Stimulated activated CD8-positive, alpha-beta memory T cell treated with anti-CD3 and anti-CD28 coated beads, Interleukin-15, amount 100 ng/mL, for 48 hours (primary cell): ENCODE measurements at regions not wholly inside any gene's neighbourhood (a gene's known extent, or its start where the extent isn't known, plus 50 kb on each side); places are given as distances from the start of the nearest gene placed in this dataset.
"Not testable (repeated sequence)": the region's sequence is repeated elsewhere in the genome, so short reads cannot be mapped to it uniquely, and the experiment has no call there.

Experiments used
- DNase-seq, 2 donors: peaks; one replicate each; pipeline ENCODE4 v3.0.0-alpha.2; 2020; ENCODE audit warnings: low read depth in 2 of 2

GRCh38 chr6:16040628-16040974, 88.3 kb upstream of the MYLIP start:
- DNase-seq: no peak

DNA sequence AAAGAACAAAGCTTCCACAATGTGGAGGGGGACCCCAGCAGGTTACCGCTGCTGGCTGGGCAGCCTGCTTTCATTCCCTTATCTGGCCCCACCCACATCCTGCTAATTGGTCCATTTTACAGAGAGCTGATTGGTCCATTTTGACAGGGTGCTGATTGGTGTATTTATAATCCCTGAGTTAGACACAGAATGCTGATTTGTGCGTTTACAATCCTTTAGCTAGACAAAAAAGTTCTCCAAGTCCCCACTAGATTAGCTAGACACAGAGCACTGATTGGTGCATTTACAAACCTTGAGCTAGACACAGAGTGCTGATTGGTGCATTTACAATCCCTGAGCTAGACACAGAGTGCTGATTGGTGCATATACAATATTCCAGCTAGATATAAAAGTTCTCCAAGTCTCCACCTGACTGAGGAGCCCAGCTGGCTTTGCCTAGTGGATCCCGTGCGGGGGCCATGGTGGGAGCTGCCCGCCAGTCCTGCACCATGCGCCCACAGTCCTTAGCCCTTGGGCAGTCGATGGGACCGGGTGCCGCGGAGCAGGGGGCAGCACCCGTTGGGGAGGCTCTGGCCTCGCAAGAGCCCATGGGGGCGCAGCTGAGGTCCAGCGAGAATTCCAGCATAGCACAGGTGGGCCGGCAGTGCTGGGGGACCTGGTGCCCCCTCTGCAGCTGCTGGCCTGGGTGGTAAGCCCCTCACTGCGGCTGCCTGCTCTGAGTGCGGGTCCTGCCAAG, 88.8 kb upstream of the MYLIP start:
- DNase-seq: not testable (repeated sequence)

DNA sequence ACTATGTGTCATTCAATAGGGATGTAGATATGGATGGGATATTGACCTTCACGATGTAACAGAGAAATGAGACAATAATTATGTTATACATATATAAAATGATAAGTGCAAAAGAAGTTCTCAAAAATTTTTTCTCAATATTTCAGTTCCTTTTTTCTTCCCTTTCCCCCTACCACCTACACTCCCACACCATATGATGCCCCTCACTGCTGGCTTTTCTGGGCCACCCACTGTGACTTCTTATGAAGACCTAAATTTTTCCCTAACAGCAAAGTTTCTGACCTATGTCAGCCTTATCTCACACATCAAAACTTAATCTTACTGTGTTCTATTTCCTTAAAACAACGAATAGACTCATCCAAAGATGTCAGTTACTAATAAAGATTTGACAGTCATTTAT, 89.9 kb upstream of the MYLIP start:
- DNase-seq: no peak

GRCh38 chr6:16035488-16036080, 93.3 kb upstream of the MYLIP start:
- no peak for DNase-seq

- no peak for DNase-seq
Observed at GRCh38 chr6:16033214-16033613, 95.7 kb upstream of the MYLIP start.

DNA sequence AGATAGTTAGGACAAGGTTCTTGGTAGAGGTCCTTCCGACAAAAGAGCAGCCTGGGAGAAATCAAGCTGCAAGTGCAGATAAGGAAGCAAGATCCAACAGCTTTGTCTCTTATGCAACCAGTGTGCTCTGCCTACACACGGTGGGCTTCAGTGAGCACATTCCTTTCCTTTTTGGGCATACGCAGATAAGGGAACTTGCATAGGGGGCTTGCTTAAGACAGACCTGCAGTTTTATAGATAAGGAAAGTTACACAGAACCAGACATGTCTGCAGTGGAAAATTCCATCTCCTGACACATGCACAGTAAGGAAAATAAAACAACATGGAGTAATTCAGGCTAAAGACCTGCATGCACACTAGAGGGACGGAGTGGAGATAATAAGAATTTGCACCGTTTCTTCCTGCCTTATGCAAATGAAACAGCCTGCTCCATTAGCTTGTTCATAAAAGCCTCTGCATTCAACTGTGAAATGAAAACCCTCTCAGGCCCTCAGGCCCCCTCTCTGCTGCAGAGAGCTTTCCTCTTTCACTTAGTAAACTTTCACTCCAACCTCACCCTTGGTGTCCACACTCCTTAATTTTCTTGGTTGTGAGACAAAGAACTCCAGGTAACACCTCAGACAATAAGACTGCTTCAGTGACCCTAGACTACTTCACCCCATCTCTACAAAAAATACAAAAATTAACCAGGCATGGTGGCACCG, 97.5 kb upstream of the MYLIP start:
- DNase-seq: no peak

GRCh38 chr6:16028966-16029365, 99.9 kb upstream of the MYLIP start:
- no peak for DNase-seq

DNA sequence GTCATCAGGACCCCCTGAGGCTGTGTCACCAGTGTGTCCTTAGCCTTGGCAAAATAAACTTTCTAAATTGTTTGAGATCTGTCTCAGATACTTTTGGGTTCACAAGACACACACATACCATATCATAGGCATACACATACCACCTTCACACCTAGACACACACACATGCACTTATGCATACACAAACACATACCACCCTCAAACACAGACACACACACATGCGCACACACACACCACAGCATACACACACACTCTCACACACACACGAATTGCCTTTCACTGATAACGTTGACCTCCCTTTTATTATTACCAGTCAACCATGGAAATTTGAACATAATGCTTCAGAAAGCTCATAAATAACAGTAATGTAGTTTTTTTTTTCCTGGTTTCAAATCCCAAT, 108.6 kb upstream of the MYLIP start:
- no peak for DNase-seq

DNA sequence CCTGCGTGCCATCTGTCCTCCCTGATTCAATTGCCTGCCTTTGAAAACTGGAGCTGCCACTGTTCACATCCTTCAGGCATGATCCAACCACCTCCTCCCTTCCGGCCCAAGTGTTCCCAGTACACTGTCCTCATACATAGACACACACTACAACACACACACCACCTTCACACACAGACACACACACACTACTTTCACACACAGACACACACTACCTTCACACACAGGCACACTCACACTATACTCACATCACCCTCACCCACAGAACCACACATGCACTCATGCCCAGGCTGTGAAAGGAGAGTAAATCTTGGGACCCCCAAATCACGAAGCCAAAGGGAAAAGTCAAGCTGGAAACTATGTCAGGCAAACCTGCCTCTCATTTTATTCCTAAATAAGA, 109.4 kb upstream of the MYLIP start:
- DNase-seq: no peak

GRCh38 chr6:16018626-16019025, 110.3 kb upstream of the MYLIP start:
- DNase-seq: no peak

GRCh38 chr6:16014325-16014724, 114.6 kb upstream of the MYLIP start:
- not testable (repeated sequence) for DNase-seq

- no peak for DNase-seq
Observed at GRCh38 chr6:16007146-16007545, 121.7 kb upstream of the MYLIP start.

DNA sequence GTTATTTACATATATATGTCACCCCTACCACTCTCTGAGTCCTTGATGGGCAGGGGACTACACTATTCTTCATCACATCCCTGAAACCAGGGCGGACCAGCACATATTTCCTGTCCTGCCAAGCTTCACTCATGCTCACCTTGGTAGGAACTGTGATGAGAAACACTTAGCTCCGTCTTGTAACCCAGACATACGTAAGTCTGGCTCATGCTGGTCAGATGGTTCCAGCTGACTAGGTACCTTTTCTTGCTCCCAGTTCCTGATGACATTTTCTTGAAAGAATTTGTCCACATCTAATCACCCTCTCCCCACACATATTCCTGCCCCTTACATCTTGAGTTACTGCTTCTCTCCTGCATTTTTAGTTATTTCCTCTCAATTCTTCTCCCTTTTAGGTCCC, 122.2 kb upstream of the MYLIP start:
- DNase-seq: no peak

DNA sequence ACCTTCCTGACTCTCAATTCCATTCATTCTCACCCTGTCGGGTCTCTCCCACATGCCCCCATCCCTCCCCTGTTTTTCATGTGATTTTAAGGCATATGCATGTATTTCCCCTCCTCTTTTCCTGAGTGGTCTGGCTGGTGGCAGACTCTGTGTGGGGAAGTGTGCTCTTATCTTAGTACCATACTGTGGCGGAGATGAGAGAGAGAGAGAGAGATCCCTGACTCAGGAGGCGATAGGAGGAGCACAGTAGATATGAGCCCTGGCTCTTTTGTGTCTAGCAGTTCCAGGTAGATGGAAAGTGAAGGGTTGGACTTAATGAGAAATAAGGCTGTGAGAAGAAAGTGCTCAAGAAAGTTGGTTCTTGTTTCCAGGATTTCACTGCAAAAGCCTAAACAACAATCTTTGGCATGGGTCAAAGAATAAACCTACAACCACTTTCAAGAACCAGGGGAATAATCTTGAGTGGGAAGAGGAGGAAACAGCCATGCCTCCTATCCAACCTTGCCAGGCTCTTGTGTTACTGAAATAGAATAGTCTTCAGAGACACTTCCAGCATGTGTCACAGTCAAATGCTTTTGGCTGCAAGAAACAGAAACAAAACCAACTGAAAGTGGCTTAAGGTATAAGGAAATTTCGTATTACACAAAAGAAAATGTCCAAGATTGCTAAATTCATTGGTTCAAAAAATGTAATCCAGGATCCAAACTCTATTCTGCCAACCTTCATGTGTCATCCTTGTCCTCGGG, 123.8 kb upstream of the MYLIP start:
- no peak for DNase-seq

GRCh38 chr6:16003197-16003491, 125.7 kb upstream of the MYLIP start:
- DNase-seq: no peak

- DNase-seq: no peak
Observed at GRCh38 chr6:16002332-16003196, 126.3 kb upstream of the MYLIP start.

DNA sequence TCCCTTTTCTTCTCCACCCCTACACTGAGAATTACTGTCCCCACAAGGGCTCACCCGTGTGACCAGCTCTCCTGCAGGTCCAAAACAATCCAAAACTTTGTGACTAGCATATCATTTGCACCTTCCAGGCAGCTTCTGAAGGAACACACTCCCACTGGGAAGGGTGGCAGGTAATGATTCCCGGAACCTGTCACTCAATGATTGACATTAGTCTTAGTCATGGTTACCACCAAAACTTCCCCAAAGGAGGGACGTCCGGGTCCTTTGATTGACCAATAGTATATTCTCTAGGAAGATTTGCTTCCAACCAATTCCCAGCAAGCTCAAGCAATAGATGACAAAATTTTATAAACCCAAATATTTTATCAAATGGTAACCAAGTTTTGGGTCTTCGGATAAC, 127.7 kb upstream of the MYLIP start:
- no peak for DNase-seq

- DNase-seq: no peak
Observed at GRCh38 chr6:15999201-15999600, 129.7 kb upstream of the MYLIP start.

- DNase-seq: no peak
Observed at GRCh38 chr6:15997586-15998388, 131.1 kb upstream of the MYLIP start.

GRCh38 chr6:15996030-15996429, 132.9 kb upstream of the MYLIP start:
- DNase-seq: no peak

GRCh38 chr6:15995493-15995892, 133.4 kb upstream of the MYLIP start:
- no peak for DNase-seq
